Ascending aorta (tissue), 2 donors: ENCODE measurements at regions not wholly inside any gene's neighbourhood (a gene's known extent, or its start where the extent isn't known, plus 50 kb on each side); places are given as distances from the start of the nearest gene placed in this dataset.

ENCODE experiments used
- DNase-seq, 2 donors: peaks; one replicate each; pipeline ENCODE4 v3.0.0-alpha.2; 2019; ENCODE audit warnings: low spot score in 2 of 2
- H3K27ac ChIP-seq, 2 donors: fragments of 200-600 bp; sonication (generic); one replicate each; pipeline ENCODE4 v1.5.1; 2016 to 2017; ENCODE audit warnings: mild to moderate bottlenecking in 1 of 2
- H3K27me3 ChIP-seq: fragments of 200-600 bp; sonication (generic); one replicate; pipeline ENCODE4 v1.5.1; 2017
- H3K36me3 ChIP-seq, 2 donors: fragments of 200-600 bp; sonication (generic); one replicate each; pipeline ENCODE4 v1.5.1; 2016
- H3K4me1 ChIP-seq, 2 donors: fragments of 200-600 bp; sonication (generic); one replicate each; pipeline ENCODE4 v1.5.1; 2016 to 2017; ENCODE audit warnings: mild to moderate bottlenecking in 1 of 2
- H3K4me3 ChIP-seq, 2 donors: fragments of 200-600 bp; sonication (generic); one replicate each; pipeline ENCODE4 v1.5.1; 2016 to 2017; ENCODE audit warnings: mild to moderate bottlenecking in 1 of 2
- H3K9me3 ChIP-seq, 2 donors: fragments of 200-600 bp; sonication (generic); one replicate each; pipeline ENCODE4 v1.5.1; 2016
- intact Hi-C: fragments of 100-400 bp; cut with DNase I; formaldehyde crosslinking; loops from one replicate; pipeline ENCODE4 v1.15.1; 2023
- TF ChIP-seq, protein P1 (sequence below), 3 experiments: fragments of 200-600 bp in 2 of 3; fragments of 450-650 bp in 1 of 3; sonication (generic) in 2 of 3; IDR thresholded peaks; one replicate each; pipeline ENCODE4 v1.5.1; 2016 to 2019; ENCODE audit warnings: antibody characterized with exemption in 3 of 3, mild to moderate bottlenecking in 1 of 3, moderate library complexity in 1 of 3

DNA sequence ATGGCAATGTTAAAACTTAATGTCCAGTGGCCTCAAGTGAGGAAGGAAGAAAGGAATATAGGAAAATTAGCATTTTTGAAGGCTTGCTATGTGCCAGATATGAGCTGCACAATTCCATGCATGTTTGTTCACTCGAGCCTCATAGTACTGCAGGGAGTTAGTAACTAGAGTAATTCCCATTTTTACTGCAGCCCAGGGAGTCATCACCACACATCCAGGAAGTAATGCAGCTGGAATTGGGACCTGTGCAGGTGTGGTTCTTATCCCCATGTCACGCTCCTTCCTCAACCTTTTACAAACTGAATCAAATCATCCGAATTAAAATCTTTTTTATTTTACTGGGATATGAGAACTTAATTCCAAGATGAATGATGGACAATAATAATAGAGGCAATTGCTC, 149.5 kb upstream of the MAFB start:
- Histone ChIP-seq H3K27ac (no peak overlapping the region), H3K4me1 (no peaks in the 10 kb centered on the region), H3K9me3 (no peaks in the 10 kb centered on the region), H3K4me3 (no peak overlapping the region), H3K27me3 (no peaks in the 10 kb centered on the region), H3K36me3 (no peaks in the 10 kb centered on the region)
- DNase-seq = no peak
- TF ChIP-seq, protein P1, sequence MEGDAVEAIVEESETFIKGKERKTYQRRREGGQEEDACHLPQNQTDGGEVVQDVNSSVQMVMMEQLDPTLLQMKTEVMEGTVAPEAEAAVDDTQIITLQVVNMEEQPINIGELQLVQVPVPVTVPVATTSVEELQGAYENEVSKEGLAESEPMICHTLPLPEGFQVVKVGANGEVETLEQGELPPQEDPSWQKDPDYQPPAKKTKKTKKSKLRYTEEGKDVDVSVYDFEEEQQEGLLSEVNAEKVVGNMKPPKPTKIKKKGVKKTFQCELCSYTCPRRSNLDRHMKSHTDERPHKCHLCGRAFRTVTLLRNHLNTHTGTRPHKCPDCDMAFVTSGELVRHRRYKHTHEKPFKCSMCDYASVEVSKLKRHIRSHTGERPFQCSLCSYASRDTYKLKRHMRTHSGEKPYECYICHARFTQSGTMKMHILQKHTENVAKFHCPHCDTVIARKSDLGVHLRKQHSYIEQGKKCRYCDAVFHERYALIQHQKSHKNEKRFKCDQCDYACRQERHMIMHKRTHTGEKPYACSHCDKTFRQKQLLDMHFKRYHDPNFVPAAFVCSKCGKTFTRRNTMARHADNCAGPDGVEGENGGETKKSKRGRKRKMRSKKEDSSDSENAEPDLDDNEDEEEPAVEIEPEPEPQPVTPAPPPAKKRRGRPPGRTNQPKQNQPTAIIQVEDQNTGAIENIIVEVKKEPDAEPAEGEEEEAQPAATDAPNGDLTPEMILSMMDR (IDR thresholded peaks at IDR 0.05) = no peak
- intact Hi-C loops = no loop called here

- DNase-seq = no peak
- intact Hi-C loops = no loop called here
- TF ChIP-seq, protein P1 (IDR thresholded peaks at IDR 0.05) = no peak
- Histone ChIP-seq H3K4me1 (no peaks in the 10 kb centered on the region), H3K27ac (no peak overlapping the region), H3K36me3 (no peaks in the 10 kb centered on the region), H3K27me3 (no peaks in the 10 kb centered on the region), H3K9me3 (peaks cover 0 to 4% of the 10 kb centered on the region in 2 donors), H3K4me3 (no peak overlapping the region)
These were observed 154.2 kb upstream of the MAFB start for GRCh38 chr20:40843251-40843650.

DNA sequence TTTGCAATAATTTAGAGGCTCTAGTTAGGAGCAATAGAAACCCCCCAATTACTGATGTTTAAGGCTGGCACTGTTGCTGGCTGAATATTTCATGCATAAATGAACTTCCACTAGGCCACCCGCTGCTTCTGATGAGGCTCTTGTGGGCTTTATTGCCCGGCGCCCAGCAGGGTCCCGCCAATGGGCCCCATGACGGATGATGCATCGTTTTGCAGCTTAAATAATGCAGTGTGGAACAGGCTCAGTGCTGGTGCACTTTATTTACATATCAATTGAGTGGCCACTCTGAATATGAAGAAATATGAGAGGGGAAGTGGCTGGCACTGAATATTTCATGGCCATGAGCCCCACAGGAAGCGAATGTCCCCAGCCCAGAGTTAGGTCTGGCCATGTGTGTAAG, 155.3 kb upstream of the MAFB start:
- H3K4me3 ChIP-seq = no peak overlapping the region
- no peaks in the 10 kb centered on the region for H3K27me3 ChIP-seq
- no peak overlapping the region for H3K27ac ChIP-seq
- no peak for DNase-seq
- TF ChIP-seq, protein P1 (IDR thresholded peaks at IDR 0.05) = no peak
- no peaks in the 10 kb centered on the region for H3K36me3 ChIP-seq
- peaks cover 0 to 4% of the 10 kb centered on the region in 2 donors for H3K9me3 ChIP-seq
- no peaks in the 10 kb centered on the region for H3K4me1 ChIP-seq
- intact Hi-C loops = no loop called here

DNA sequence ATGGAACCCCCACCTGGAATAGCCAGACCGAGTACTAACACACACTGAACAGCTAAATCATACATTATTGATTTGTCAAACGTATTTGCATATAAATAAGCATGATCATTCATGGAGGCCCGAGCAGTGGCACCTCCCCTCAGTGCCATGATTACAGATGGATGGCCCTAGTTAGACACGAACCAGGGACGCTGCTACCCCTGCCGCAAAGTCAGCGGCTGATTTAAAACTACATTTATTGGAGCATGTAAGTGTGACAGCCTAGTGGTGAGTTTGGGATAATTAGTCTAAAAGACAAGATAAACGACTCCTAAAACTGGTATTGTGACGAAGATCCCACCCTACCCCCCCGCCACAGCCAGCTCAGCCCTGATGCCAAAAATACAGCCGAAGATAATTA, 159.1 kb upstream of the MAFB start:
- Histone ChIP-seq H3K27me3 (no peaks in the 10 kb centered on the region), H3K4me3 (no peak overlapping the region), H3K27ac (no peak overlapping the region), H3K9me3 (peaks cover 0 to 4% of the 10 kb centered on the region in 2 donors), H3K36me3 (no peaks in the 10 kb centered on the region), H3K4me1 (no peaks in the 10 kb centered on the region)
- TF ChIP-seq, protein P1 (IDR thresholded peaks at IDR 0.05) = no peak
- no peak for DNase-seq
- intact Hi-C loops = no loop called here

GRCh38 chr20:40848526-40848925, 159.5 kb upstream of the MAFB start:
- H3K27ac ChIP-seq = no peak overlapping the region
- intact Hi-C loops = no loop called here
- H3K4me1 ChIP-seq = no peaks in the 10 kb centered on the region
- H3K4me3 ChIP-seq = no peak overlapping the region
- no peaks in the 10 kb centered on the region for H3K27me3 ChIP-seq
- TF ChIP-seq, protein P1 (IDR thresholded peaks at IDR 0.05) = no peak
- no peak for DNase-seq
- peaks cover 0 to 4% of the 10 kb centered on the region in 2 donors for H3K9me3 ChIP-seq
- H3K36me3 ChIP-seq = no peaks in the 10 kb centered on the region

- peaks cover 0 to 4% of the 10 kb centered on the region in 2 donors for H3K9me3 ChIP-seq
- intact Hi-C loops = no loop called here
- no peaks in the 10 kb centered on the region for H3K27me3 ChIP-seq
- H3K4me1 ChIP-seq = no peaks in the 10 kb centered on the region
- TF ChIP-seq, protein P1 (IDR thresholded peaks at IDR 0.05) = no peak
- H3K36me3 ChIP-seq = no peaks in the 10 kb centered on the region
- H3K4me3 ChIP-seq = no peak overlapping the region
- no peak overlapping the region for H3K27ac ChIP-seq
- DNase-seq = no peak
These were observed 160.4 kb upstream of the MAFB start for GRCh38 chr20:40849456-40849855.
